ENCODE measurements at regions not wholly inside any gene's neighbourhood (a gene's known extent, or its start where the extent isn't known, plus 50 kb on each side); places are given as distances from the start of the nearest gene placed in this dataset.

GRCh38 chr3:104738271-104738670 is 628.4 kb upstream of the ALCAM start:
- DNase-seq (ENCODE audit: low spot score): no peak
- intact Hi-C loops (cut with DNase I): no loop called here

- intact Hi-C loops (cut with DNase I): no loop called here
Observed at GRCh38 chr3:104740874-104741379, 625.8 kb upstream of the ALCAM start.

GRCh38 chr3:104742044-104742443 is 624.7 kb upstream of the ALCAM start:
- no peak for DNase-seq (ENCODE audit: low spot score)
- intact Hi-C loops (cut with DNase I): no loop called here

More at GRCh38 chr3:104740874-104741379, 625.8 kb upstream of the ALCAM start:
- DNase-seq (ENCODE audit: low spot score): no peak

- DNase-seq (ENCODE audit: low spot score): no peak
- intact Hi-C loops (cut with DNase I): no loop called here
Observed at GRCh38 chr3:104745313-104745712, 621.4 kb upstream of the ALCAM start.

GRCh38 chr3:104746056-104746455 is 620.7 kb upstream of the ALCAM start:
- intact Hi-C loops (cut with DNase I): no loop called here
- no peak for DNase-seq (ENCODE audit: low spot score)

GRCh38 chr3:104750581-104750980 is 616.1 kb upstream of the ALCAM start:
- DNase-seq (ENCODE audit: low spot score): no peak
- intact Hi-C loops (cut with DNase I): no loop called here

GRCh38 chr3:104755791-104756190 is 610.9 kb upstream of the ALCAM start:
- intact Hi-C loops (cut with DNase I): no loop called here
- no peak for DNase-seq (ENCODE audit: low spot score)

- DNase-seq (ENCODE audit: low spot score): no peak
- intact Hi-C loops (cut with DNase I): no loop called here
Observed at GRCh38 chr3:104763007-104763406, 603.7 kb upstream of the ALCAM start.

- intact Hi-C loops (cut with DNase I): no loop called here
- no peak for DNase-seq (ENCODE audit: low spot score)
Observed at GRCh38 chr3:104764496-104764895, 602.2 kb upstream of the ALCAM start.

- no peak for DNase-seq (ENCODE audit: low spot score)
- intact Hi-C loops (cut with DNase I): no loop called here
Observed at GRCh38 chr3:104768886-104769285, 597.8 kb upstream of the ALCAM start.

- no peak for DNase-seq (ENCODE audit: low spot score)
- intact Hi-C loops (cut with DNase I): no loop called here
Observed at GRCh38 chr3:104779324-104779723, 587.4 kb upstream of the ALCAM start.

GRCh38 chr3:104781112-104781511 is 585.6 kb upstream of the ALCAM start:
- no peak for DNase-seq (ENCODE audit: low spot score)
- intact Hi-C loops (cut with DNase I): no loop called here

GRCh38 chr3:104785947-104786346 is 580.8 kb upstream of the ALCAM start:
- intact Hi-C loops (cut with DNase I): no loop called here
- no peak for DNase-seq (ENCODE audit: low spot score)

GRCh38 chr3:104787306-104787705 is 579.4 kb upstream of the ALCAM start:
- DNase-seq (ENCODE audit: low spot score): no peak
- intact Hi-C loops (cut with DNase I): no loop called here

- no peak for DNase-seq (ENCODE audit: low spot score)
- intact Hi-C loops (cut with DNase I): no loop called here
Observed at GRCh38 chr3:104788807-104789206, 577.9 kb upstream of the ALCAM start.

- intact Hi-C loops (cut with DNase I): no loop called here
- no peak for DNase-seq (ENCODE audit: low spot score)
Observed at GRCh38 chr3:104791331-104791730, 575.4 kb upstream of the ALCAM start.

GRCh38 chr3:104796556-104796955 is 570.2 kb upstream of the ALCAM start:
- intact Hi-C loops (cut with DNase I): no loop called here
- DNase-seq (ENCODE audit: low spot score): no peak

- intact Hi-C loops (cut with DNase I): no loop called here
Observed at GRCh38 chr3:104805042-104805441, 561.7 kb upstream of the ALCAM start.

GRCh38 chr3:104805508-104805907 is 561.2 kb upstream of the ALCAM start:
- intact Hi-C loops (cut with DNase I): no loop called here
- DNase-seq (ENCODE audit: low spot score): no peak

More at GRCh38 chr3:104805042-104805441, 561.7 kb upstream of the ALCAM start:
- no peak for DNase-seq (ENCODE audit: low spot score)

GRCh38 chr3:104810896-104811295 is 555.8 kb upstream of the ALCAM start:
- intact Hi-C loops (cut with DNase I): no loop called here
- DNase-seq (ENCODE audit: low spot score): no peak

GRCh38 chr3:104816008-104816407 is 550.7 kb upstream of the ALCAM start:
- no peak for DNase-seq (ENCODE audit: low spot score)
- intact Hi-C loops (cut with DNase I): no loop called here

- DNase-seq (ENCODE audit: low spot score): no peak
- intact Hi-C loops (cut with DNase I): no loop called here
Observed at GRCh38 chr3:104816716-104817115, 550.0 kb upstream of the ALCAM start.
